AG04450 (cell line): ENCODE measurements at regions not wholly inside any gene's neighbourhood (a gene's known extent, or its start where the extent isn't known, plus 50 kb on each side); places are given as distances from the start of the nearest gene placed in this dataset.

Source experiments
- CTCF ChIA-PET: fragments of 300-600, 350-600 bp; formaldehyde crosslinking; extraction: SDS; loops from one replicate; lab custom pipeline; 2022; ENCODE audit warnings: antibody characterized with exemption, inconsistent platforms; lab: Charles Lee
- POLR2A ChIA-PET: fragments of 350-600 bp; formaldehyde crosslinking; extraction: SDS; loops from one replicate; lab custom pipeline; 2021; ENCODE audit warnings: antibody characterized with exemption, inconsistent platforms; lab: Yijun Ruan, JAX
- DNase-seq: peaks from one replicate; pipeline ENCODE4 v3.0.0-alpha.2; 2011; ENCODE audit warnings: low read depth, low spot score
- H3K27ac ChIP-seq: one replicate; pipeline ENCODE4 v1.5.1; 2012; ENCODE audit warnings: low read depth, low read length, control low read depth
- H3K27me3 ChIP-seq: one replicate; pipeline ENCODE4 v1.6.0; 2012; ENCODE audit warnings: low read length; ENCODE audit not compliant: control insufficient read depth, insufficient read depth
- H3K4me3 ChIP-seq: 2 replicates; pipeline ENCODE4 v1.5.1; 2011; ENCODE audit warnings: mild to moderate bottlenecking, low read depth, low read length, control low read depth
- H3K9me3 ChIP-seq: 2 replicates; pipeline ENCODE4 v1.5.1; 2012; ENCODE audit warnings: low read length; ENCODE audit not compliant: control insufficient read depth, insufficient read depth
- CTCF ChIP-seq: IDR thresholded peaks from 2 replicates; pipeline ENCODE4 v1.5.1; 2011; ENCODE audit warnings: low read depth, low read length, control low read depth, inconsistent platforms

GRCh38 chr5:154626876-154627557 lies 128.2 kb upstream of the LARP1 start:
- peaks cover 8% of the 10 kb centered on the region for H3K27me3 ChIP-seq
- ChIA-PET POLR2A (no interaction called here), CTCF (interaction anchor here (0.6 to 3.0 kb wide), 5 partner anchors 12 to 662 kb away, joined by 3 to 10 read pairs (median 4); no protein-coding TSS in a partner anchor)
- no peaks in the 10 kb centered on the region; the same call in 1 of the 2 replicates for H3K9me3 ChIP-seq
- H3K4me3 ChIP-seq: no peak overlapping the region
- DNase-seq: no peak
- H3K27ac ChIP-seq: no peak overlapping the region
- TF ChIP-seq CTCF: no peak

GRCh38 chr5:154625031-154625430 lies 130.1 kb upstream of the LARP1 start:
- Histone ChIP-seq H3K9me3 (no peaks in the 10 kb centered on the region), H3K27ac (no peak overlapping the region), H3K27me3 (peaks cover 8% of the 10 kb centered on the region), H3K4me3 (no peak overlapping the region)
- ChIA-PET POLR2A (no interaction called here), CTCF (no interaction called here)
- no peak for DNase-seq
- TF ChIP-seq CTCF: no peak

- ChIA-PET POLR2A (no interaction called here), CTCF (interaction anchor here (0.8 kb wide), 1 partner anchor 11 kb away, joined by 3 read pairs; no protein-coding TSS in a partner anchor)
- H3K9me3 ChIP-seq: no peaks in the 10 kb centered on the region
- no peak overlapping the region for H3K27ac ChIP-seq
- H3K27me3 ChIP-seq: peaks cover 8% of the 10 kb centered on the region
- no peak for DNase-seq
- TF ChIP-seq CTCF: no peak
- no peak overlapping the region for H3K4me3 ChIP-seq
Observed at GRCh38 chr5:154624341-154624740, 130.8 kb upstream of the LARP1 start.

- DNase-seq: no peak
- no peak overlapping the region for H3K4me3 ChIP-seq
- POLR2A ChIA-PET: no interaction called here
- H3K27me3 ChIP-seq: peaks cover 8% of the 10 kb centered on the region
- H3K27ac ChIP-seq: no peak overlapping the region
- H3K9me3 ChIP-seq: no peaks in the 10 kb centered on the region
- no peak for TF ChIP-seq CTCF
- CTCF ChIA-PET: no interaction called here
Observed at GRCh38 chr5:154620411-154620810, 134.8 kb upstream of the LARP1 start.

GRCh38 chr5:154618696-154619095 lies 136.5 kb upstream of the LARP1 start:
- TF ChIP-seq CTCF: no peak
- Histone ChIP-seq H3K27me3 (peaks cover 6% of the 10 kb centered on the region), H3K9me3 (no peaks in the 10 kb centered on the region), H3K4me3 (no peak overlapping the region), H3K27ac (no peak overlapping the region)
- ChIA-PET POLR2A (no interaction called here), CTCF (no interaction called here)
- DNase-seq: no peak
